Lower leg skin (tissue), 4 donors: ENCODE measurements at regions not wholly inside any gene's neighbourhood (a gene's known extent, or its start where the extent isn't known, plus 50 kb on each side); places are given as distances from the start of the nearest gene placed in this dataset.

Experiments
- DNase-seq, 2 donors: peaks; one replicate each; pipeline ENCODE4 v3.0.0-alpha.2; 2019; ENCODE audit warnings: low spot score in 2 of 2
- H3K4me3 ChIP-seq: fragments of 200-600 bp; sonication (generic); 2 replicates; pipeline ENCODE4 v1.5.1; 2017; ENCODE audit warnings: mild to moderate bottlenecking, low read depth; ENCODE audit not compliant: poor library complexity, severe bottlenecking
- POLR2A ChIP-seq, 2 donors: fragments of 450-650 bp; IDR thresholded peaks; one replicate each; pipeline ENCODE4 v1.6.1; 2016 to 2017; ENCODE audit warnings: antibody characterized with exemption in 2 of 2, mild to moderate bottlenecking in 1 of 2, moderate library complexity in 1 of 2
- WGBS, 2 donors: methylation state at CpG; one replicate each; pipeline ENCODE4 v1.1.5; 2018; 5-methylcytosine and 5-hydroxymethylcytosine counted together
- intact Hi-C: fragments of 100-400 bp; cut with DNase I; formaldehyde crosslinking; loops from one replicate; pipeline ENCODE4 v1.15.0; 2023; ENCODE audit warnings: low total_unique reads
- TF ChIP-seq, protein P1 (sequence below), 3 donors: fragments of 450-650 bp; IDR thresholded peaks; one replicate each; pipeline ENCODE4 v1.5.1; 2016; ENCODE audit warnings: antibody characterized with exemption in 3 of 3, mild to moderate bottlenecking in 3 of 3, moderate library complexity in 2 of 3

GRCh38 chr6:43992126-43992663 lies 135.1 kb downstream of the MRPL14 start:
- 93 to 94% methylated on average over 4 of the region's 4 CpGs for WGBS, 2 donors
- H3K4me3 ChIP-seq: no peak overlapping the region
- no peak for TF ChIP-seq POLR2A (IDR thresholded peaks at IDR 0.05)
- TF ChIP-seq, protein P1, sequence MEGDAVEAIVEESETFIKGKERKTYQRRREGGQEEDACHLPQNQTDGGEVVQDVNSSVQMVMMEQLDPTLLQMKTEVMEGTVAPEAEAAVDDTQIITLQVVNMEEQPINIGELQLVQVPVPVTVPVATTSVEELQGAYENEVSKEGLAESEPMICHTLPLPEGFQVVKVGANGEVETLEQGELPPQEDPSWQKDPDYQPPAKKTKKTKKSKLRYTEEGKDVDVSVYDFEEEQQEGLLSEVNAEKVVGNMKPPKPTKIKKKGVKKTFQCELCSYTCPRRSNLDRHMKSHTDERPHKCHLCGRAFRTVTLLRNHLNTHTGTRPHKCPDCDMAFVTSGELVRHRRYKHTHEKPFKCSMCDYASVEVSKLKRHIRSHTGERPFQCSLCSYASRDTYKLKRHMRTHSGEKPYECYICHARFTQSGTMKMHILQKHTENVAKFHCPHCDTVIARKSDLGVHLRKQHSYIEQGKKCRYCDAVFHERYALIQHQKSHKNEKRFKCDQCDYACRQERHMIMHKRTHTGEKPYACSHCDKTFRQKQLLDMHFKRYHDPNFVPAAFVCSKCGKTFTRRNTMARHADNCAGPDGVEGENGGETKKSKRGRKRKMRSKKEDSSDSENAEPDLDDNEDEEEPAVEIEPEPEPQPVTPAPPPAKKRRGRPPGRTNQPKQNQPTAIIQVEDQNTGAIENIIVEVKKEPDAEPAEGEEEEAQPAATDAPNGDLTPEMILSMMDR (IDR thresholded peaks at IDR 0.05): no peak
- intact Hi-C loops: no loop called here
- no peak for DNase-seq

GRCh38 chr6:43990627-43991619 lies 136.3 kb downstream of the MRPL14 start:
- intact Hi-C loops: no loop called here
- DNase-seq: no peak
- 79% methylated on average over 18 of the region's 18 CpGs for WGBS, 2 donors
- TF ChIP-seq POLR2A (IDR thresholded peaks at IDR 0.05): no peak
- TF ChIP-seq, protein P1 (IDR thresholded peaks at IDR 0.05): peak in 1 of 3 donors; percentile 96
- H3K4me3 ChIP-seq: no peak overlapping the region

- intact Hi-C loops: no loop called here
- 53% methylated on average over 8 to 9 of the region's 9 CpGs for WGBS, 2 donors
- DNase-seq: no peak
- TF ChIP-seq, protein P1 (IDR thresholded peaks at IDR 0.05): no peak
- no peak for TF ChIP-seq POLR2A (IDR thresholded peaks at IDR 0.05)
- no peak overlapping the region for H3K4me3 ChIP-seq
Observed at GRCh38 chr6:43990275-43990626, 137.0 kb downstream of the MRPL14 start.

GRCh38 chr6:43989581-43990146 lies 137.6 kb downstream of the MRPL14 start:
- TF ChIP-seq POLR2A (IDR thresholded peaks at IDR 0.05): no peak
- TF ChIP-seq, protein P1 (IDR thresholded peaks at IDR 0.05): no peak
- no peak for DNase-seq
- intact Hi-C loops: no loop called here
- no peak overlapping the region for H3K4me3 ChIP-seq
- WGBS, 2 donors: 80 to 91% methylated on average over 10 of the region's 10 CpGs

GRCh38 chr6:43988801-43989200 lies 138.5 kb downstream of the MRPL14 start:
- intact Hi-C loops: no loop called here
- 90 to 95% methylated on average over 3 of the region's 3 CpGs for WGBS, 2 donors
- no peak overlapping the region for H3K4me3 ChIP-seq
- no peak for TF ChIP-seq POLR2A (IDR thresholded peaks at IDR 0.05)
- TF ChIP-seq, protein P1 (IDR thresholded peaks at IDR 0.05): no peak
- no peak for DNase-seq
